ENCODE measurements at regions not wholly inside any gene's neighbourhood (a gene's known extent, or its start where the extent isn't known, plus 50 kb on each side); places are given as distances from the start of the nearest gene placed in this dataset.
"Not testable (repeated sequence)": the region's sequence is repeated elsewhere in the genome, so short reads cannot be mapped to it uniquely, and the experiment has no call there.

- no peak for DNase-seq (ENCODE audit: low read depth in 4 of 4, low spot score in 3 of 4)
These were observed 233.3 kb downstream of the TINAG start for GRCh38 chr6:54541541-54541940.

- no peak for DNase-seq (ENCODE audit: low read depth in 4 of 4, low spot score in 3 of 4)
These were observed 250.9 kb downstream of the TINAG start for GRCh38 chr6:54559136-54559535.

DNA sequence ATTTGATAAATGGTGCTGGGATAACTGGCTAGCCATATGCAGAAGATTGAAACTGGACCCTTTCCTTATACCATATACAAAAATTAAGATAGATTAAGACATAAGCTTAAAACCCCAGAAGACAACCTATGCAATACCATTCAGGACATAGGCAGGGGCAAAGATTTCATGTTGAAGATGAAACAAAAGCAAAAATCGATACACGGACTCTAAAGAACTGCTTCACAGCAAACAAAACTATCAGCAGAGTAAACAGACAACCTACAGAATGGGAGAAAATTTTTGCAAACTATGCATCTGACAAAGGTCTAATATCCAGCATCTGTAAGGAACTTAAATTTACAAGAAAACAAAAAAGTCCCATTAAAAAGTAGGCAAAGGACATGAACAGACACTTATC, 255.9 kb downstream of the TINAG start:
- not testable (repeated sequence) for DNase-seq (ENCODE audit: low read depth in 4 of 4, low spot score in 3 of 4)

GRCh38 chr6:54574671-54575070, 266.4 kb downstream of the TINAG start:
- DNase-seq (ENCODE audit: low read depth in 4 of 4, low spot score in 3 of 4), result no peak

DNA sequence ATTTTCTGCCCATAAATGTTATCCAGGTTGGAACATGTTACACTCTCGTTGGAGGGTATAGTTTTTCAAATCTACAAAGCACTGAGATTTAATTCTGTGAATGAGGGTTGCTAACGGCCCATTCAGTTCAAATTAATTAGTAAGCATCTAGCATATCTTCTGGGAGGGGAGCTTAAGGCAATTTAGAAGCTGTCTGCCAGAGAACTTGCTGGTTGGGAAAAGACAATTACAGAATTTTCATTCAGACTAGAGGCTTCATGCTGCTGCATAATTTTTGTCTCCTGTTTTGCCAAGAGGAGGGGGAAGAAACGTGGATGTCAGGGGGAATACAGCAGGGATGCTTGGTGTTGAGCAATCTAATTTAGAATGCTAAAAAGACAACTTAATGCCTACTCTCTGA, 268.3 kb upstream of the FAM83B start:
- no peak for DNase-seq (ENCODE audit: low read depth in 4 of 4, low spot score in 3 of 4)

DNA sequence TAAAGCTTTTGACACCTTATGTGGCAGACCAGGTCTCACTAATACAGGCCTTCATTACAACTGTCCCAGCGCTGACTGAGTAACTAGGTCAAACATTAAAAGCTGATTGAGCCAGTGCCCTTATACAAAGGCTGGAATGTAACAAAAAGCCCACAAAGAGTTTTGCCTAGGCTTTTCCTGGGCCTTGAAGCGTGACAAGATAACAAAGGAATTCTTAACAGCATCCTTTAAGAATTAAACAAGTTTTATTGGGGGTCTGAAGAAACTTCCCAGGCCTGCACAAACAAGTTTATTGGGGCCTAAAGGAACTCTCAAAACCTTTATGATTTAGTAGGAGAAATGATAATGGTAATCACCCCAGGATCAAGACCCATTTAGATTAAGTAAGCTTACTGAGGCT, 267.6 kb upstream of the FAM83B start:
- DNase-seq (ENCODE audit: low read depth in 4 of 4, low spot score in 3 of 4), result no peak

- DNase-seq (ENCODE audit: low read depth in 4 of 4, low spot score in 3 of 4), result no peak
These were observed 260.3 kb upstream of the FAM83B start for GRCh38 chr6:54586251-54586650.

- no peak for DNase-seq (ENCODE audit: low read depth in 4 of 4, low spot score in 3 of 4)
These were observed 259.3 kb upstream of the FAM83B start for GRCh38 chr6:54587277-54587676.

DNA sequence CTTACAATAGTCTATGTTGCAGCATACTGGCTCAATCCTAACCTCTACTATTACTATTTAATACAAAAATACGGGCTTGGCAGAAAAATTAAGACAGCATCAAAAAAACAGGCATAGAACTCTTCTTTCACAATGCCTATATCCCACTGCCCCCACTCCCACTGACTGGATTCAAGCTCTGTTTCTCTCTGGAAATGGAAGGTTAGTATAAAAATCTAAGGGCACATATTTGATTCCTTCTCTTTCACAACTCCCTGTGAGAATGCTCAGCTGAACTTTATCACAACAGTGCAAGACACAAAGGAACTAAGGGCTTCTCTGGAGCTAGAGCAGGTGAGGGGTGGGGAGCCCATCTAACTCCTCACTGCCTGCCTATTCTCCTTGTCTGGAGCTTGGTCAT, 258.4 kb upstream of the FAM83B start:
- DNase-seq (ENCODE audit: low read depth in 4 of 4, low spot score in 3 of 4), result no peak

DNA sequence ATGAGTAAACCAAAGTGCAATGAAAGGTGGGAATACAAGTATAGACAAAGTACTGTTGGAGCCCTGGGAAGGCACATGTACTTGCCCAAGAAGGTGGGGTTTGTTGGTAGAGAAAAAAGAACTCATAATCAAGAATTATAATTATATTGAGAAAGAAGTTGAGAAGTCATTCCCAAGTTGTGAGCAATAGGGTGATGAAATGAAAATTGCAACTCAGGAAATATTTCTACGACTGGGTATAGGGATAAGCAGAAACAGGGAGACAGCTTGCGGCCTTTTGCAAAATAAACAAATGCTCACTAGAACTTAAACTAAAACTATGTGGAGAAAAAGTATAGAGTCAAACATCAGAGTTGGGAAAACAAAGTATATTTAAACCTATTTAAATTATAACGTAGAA, 250.7 kb upstream of the FAM83B start:
- DNase-seq (ENCODE audit: low read depth in 4 of 4, low spot score in 3 of 4), result no peak

DNA sequence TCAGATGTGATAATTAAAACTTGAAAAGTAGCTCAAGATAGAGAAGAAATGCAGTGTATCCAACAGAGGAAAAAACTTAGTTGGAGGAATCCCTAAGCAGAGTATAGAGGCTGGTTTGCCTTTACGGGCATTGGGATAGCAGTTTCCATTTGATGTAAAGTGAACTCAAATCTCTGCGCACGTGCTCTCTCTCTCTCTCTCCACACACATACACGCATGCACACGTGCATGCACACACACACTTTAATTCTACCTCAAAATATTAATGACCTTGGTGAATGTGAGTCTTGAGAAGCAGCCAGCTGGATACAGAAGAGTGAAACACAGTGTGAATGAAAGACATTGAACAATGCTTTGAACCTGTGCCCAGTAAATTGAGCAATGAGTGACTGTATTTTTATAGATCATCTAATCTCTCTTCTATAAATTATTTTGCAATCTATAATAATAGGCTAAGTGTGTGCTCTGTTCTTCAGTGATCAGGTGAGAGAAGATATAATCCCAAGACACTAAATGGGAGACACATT, 247.7 kb upstream of the FAM83B start:
- no peak for DNase-seq (ENCODE audit: low read depth in 4 of 4, low spot score in 3 of 4)

DNA sequence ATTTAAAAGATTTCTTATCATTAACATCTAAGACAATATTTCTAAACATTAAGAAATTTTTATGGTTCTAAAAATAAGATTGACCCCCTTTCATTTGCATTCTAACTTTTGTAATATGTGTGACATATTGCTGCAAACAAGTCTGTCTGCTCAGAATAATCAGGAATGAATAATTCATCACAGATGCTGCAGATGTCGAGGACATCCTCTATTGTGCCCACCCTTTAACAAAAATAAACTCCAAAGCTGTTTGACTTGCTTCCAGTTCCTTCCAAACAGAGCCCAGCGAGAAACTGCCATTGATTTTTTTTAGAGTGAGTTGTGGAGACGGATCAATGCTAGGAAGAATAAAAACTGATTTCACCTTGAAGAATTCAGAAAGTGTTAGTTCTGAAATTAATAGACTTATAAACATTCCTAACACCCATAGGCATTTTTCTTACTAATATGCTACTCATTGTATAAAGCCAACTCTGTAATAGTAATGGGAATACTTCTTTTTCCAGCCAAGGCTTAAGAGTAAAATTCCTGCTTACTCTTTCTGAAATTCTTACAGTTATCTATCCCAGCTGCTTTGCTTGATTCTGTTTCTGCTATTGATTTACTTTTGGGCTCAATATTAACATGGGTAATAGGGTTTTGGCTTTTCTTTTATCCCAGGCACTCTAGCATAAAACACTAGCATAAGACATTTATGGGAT, 244.8 kb upstream of the FAM83B start:
- DNase-seq (ENCODE audit: low read depth in 4 of 4, low spot score in 3 of 4), result no peak

- DNase-seq (ENCODE audit: low read depth in 4 of 4, low spot score in 3 of 4), result no peak
These were observed 244.0 kb upstream of the FAM83B start for GRCh38 chr6:54602591-54602990.

- no peak for DNase-seq (ENCODE audit: low read depth in 4 of 4, low spot score in 3 of 4)
These were observed 236.6 kb upstream of the FAM83B start for GRCh38 chr6:54609981-54610380.

DNA sequence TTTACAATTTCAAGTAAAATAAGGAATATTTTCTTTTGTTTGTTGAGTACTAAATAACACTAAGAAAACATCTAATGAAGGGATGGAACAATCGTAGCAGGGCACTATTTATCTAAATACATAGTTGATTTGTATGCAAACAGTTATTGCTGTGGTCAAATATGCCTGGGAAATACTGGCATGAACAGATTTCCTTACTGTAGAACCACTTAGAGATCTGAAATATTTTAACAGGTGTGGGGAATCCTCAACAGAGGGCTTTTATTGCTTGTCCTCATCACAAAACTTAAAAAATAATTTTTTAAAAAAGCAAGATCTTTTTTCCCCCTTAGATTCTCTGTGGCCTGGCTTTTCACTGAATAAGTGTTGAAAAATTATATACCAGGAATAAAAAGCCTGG, 233.0 kb upstream of the FAM83B start:
- no peak for DNase-seq (ENCODE audit: low read depth in 4 of 4, low spot score in 3 of 4)

DNA sequence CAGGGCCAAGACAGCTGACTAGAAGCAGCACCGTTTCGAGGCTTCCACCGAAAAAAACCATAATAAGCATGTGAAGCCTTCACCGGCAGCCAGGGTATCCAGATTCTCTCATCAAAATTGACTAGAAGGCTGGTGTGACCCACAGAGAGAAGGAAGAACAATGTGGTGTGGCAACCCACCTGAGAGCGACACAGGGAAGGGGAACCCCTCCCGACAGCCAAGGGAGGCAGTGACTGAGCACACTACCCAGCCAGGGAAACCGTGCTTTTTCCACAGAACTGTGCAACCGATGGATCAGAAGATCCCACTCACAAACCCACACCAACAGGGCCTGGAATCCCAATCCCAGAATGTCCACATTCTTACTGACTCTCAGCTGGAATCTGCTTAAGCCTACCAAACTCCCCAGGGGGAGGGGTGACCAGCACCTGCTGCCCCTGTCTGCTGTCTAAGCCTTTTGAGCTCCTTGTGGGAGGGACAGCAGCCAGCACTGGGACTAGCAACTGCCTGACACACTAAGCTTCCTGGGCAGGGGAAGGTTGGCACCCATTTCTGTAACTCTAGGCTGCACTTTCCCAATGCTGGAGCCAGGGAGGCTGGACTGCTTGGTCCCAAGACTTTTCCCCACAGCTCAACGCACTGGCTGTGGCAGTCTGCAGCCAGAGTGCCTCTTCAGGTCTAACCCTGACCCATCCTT, 231.9 kb upstream of the FAM83B start:
- no peak for DNase-seq (ENCODE audit: low read depth in 4 of 4, low spot score in 3 of 4)

- DNase-seq (ENCODE audit: low read depth in 4 of 4, low spot score in 3 of 4), result peak in 1 of 4 donors; percentile 12
These were observed 228.8 kb upstream of the FAM83B start for GRCh38 chr6:54617730-54618129.

DNA sequence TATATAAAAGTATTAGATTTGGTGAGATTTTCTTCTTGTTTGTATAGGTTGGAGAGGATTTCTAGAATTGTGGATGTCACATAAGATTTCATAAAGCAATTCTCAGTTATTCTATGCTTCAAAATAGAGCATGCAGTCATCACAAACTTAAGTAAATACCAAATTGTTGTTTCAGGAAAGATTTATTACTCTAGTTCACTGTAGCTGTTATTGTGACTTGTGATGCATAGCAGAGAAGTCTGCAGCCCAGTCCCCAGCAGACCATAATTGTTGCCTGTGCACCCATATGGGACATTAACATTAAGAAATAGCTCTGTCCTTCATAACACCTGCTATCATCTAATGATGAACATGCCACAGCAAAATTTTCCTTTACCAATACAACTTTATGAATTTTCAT, 228.0 kb upstream of the FAM83B start:
- DNase-seq (ENCODE audit: low read depth in 4 of 4, low spot score in 3 of 4), result peak in 1 of 4 donors; percentile 30

DNA sequence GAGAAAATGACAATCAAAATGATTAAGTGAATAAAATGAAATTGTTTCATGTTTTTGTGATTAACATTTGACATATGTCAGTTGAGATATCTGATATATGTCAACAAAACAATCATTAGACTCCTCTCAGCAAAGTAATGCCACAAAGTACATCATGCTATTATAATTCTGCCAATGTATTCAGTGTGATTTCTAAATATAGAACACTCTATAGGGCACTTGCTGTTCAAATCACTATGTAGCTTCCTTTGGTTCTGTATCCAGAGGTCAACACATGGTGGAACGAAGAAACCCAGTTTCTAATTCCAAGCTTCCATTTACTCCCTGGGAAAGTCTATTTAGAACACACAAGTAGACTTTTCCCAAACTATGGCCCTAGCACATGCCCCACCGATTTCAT, 227.5 kb upstream of the FAM83B start:
- DNase-seq (ENCODE audit: low read depth in 4 of 4, low spot score in 3 of 4), result no peak

- DNase-seq (ENCODE audit: low read depth in 4 of 4, low spot score in 3 of 4), result no peak
These were observed 225.3 kb upstream of the FAM83B start for GRCh38 chr6:54621285-54621684.

- DNase-seq (ENCODE audit: low read depth in 4 of 4, low spot score in 3 of 4), result no peak
These were observed 222.4 kb upstream of the FAM83B start for GRCh38 chr6:54624216-54624615.

- no peak for DNase-seq (ENCODE audit: low read depth in 4 of 4, low spot score in 3 of 4)
These were observed 221.8 kb upstream of the FAM83B start for GRCh38 chr6:54624779-54625178.
